PC-3 (cell line): ENCODE measurements at regions not wholly inside any gene's neighbourhood (a gene's known extent, or its start where the extent isn't known, plus 50 kb on each side); places are given as distances from the start of the nearest gene placed in this dataset.

Source experiments
- ATAC-seq: fragments of 200-7000 bp; cut with Tn5 transposase; 2 replicates; pipeline ENCODE4 v1.9.1; 2020; ENCODE audit warnings: mild to moderate bottlenecking, moderate library complexity
- BruUV-seq: library from RNA; stranded (reverse); fragments of 400-500 nt; replicated peaks from 2 replicates; lab custom pipeline; 2021; lab: Mats Ljungman, UMichigan
- CTCF ChIA-PET: fragments of 300-600 bp; sonication (Branson Sonifier 250); formaldehyde crosslinking; loops from one replicate; lab custom pipeline; 2022; ENCODE audit warnings: antibody characterized with exemption; lab: Charles Lee
- POLR2A ChIA-PET: fragments of 300-600 bp; sonication (Branson Sonifier 250); formaldehyde crosslinking; loops from one replicate; lab custom pipeline; 2022; ENCODE audit warnings: antibody characterized with exemption; ENCODE audit not compliant: unreplicated experiment; lab: Charles Lee
- DNase-seq: peaks from one replicate; pipeline ENCODE4 v3.0.0-alpha.2; 2015
- H2AFZ ChIP-seq: fragments of 300-600 bp; sonication (generic); 2 replicates; pipeline ENCODE4 v1.6.0; 2016; ENCODE audit warnings: antibody characterized with exemption, low read length
- H3F3A ChIP-seq: fragments of 300-600 bp; sonication (generic); one replicate; pipeline ENCODE4 v1.6.0; 2017; ENCODE audit warnings: antibody characterized with exemption, low read length, control low read depth, mild to moderate bottlenecking; ENCODE audit not compliant: unreplicated experiment
- H3K27ac ChIP-seq: fragments of 300-600 bp; sonication (generic); 2 replicates; pipeline ENCODE4 v1.5.1; 2016; ENCODE audit warnings: mild to moderate bottlenecking, low read length
- H3K27me3 ChIP-seq: fragments of 300-600 bp; sonication (generic); 2 replicates; pipeline ENCODE4 v1.6.1; 2016; ENCODE audit warnings: low read length, mixed read lengths
- H3K36me3 ChIP-seq: fragments of 300-600 bp; sonication (generic); 2 replicates; pipeline ENCODE4 v1.6.1; 2016; ENCODE audit warnings: low read depth, mixed run types, low read length, mixed read lengths
- H3K4me1 ChIP-seq: fragments of 300-600 bp; sonication (generic); 2 replicates; pipeline ENCODE4 v1.5.1; 2016; ENCODE audit warnings: low read length; ENCODE audit not compliant: insufficient read depth
- H3K4me2 ChIP-seq: fragments of 300-600 bp; sonication (generic); 2 replicates; pipeline ENCODE4 v1.6.0; 2016; ENCODE audit warnings: low read length
- H3K4me3 ChIP-seq: fragments of 300-600 bp; sonication (generic); 2 replicates; pipeline ENCODE4 v1.5.1; 2016; ENCODE audit warnings: mild to moderate bottlenecking, low read length, mixed read lengths
- H3K79me2 ChIP-seq: fragments of 300-600 bp; sonication (generic); 2 replicates; pipeline ENCODE4 v1.6.1; 2017; ENCODE audit warnings: low read length, mixed read lengths
- H3K9ac ChIP-seq: fragments of 300-600 bp; sonication (generic); 2 replicates; pipeline ENCODE4 v1.6.0; 2016; ENCODE audit warnings: mild to moderate bottlenecking, low read length
- H3K9me2 ChIP-seq: fragments of 300-600 bp; sonication (generic); replicated peaks from 2 replicates; pipeline ENCODE4 v1.6.1; 2016; ENCODE audit warnings: mixed run types, low read length, mixed read lengths
- H3K9me3 ChIP-seq: fragments of 300-600 bp; sonication (generic); 2 replicates; pipeline ENCODE4 v1.6.1; 2016; ENCODE audit warnings: low read length, mixed read lengths
- H4K20me1 ChIP-seq: fragments of 300-600 bp; sonication (generic); 2 replicates; pipeline ENCODE4 v1.6.1; 2016; ENCODE audit warnings: low read length, mixed read lengths
- CTCF ChIP-seq: fragments of 300-600 bp; sonication (generic); conservative IDR thresholded peaks from 2 replicates; pipeline ENCODE4 v1.5.1; 2017; ENCODE audit warnings: antibody characterized with exemption, low read depth, mild to moderate bottlenecking, low read length
- EZH2 ChIP-seq: fragments of 300-600 bp; sonication (generic); IDR thresholded peaks from one replicate; pipeline ENCODE4 v1.6.1; 2017; ENCODE audit warnings: antibody characterized with exemption, mild to moderate bottlenecking, low read length; ENCODE audit not compliant: unreplicated experiment
- EZH2phosphoT487 ChIP-seq: fragments of 300-600 bp; sonication (generic); IDR thresholded peaks from 2 replicates; pipeline ENCODE4 v1.6.1; 2018; ENCODE audit warnings: mild to moderate bottlenecking, antibody characterized with exemption, low read length, borderline replicate concordance
- intact Hi-C: fragments of 100-400 bp; cut with micrococcal nuclease; formaldehyde crosslinking; loops from 2 replicates; pipeline ENCODE4 v1.9.0; 2023

GRCh38 chr14:104427131-104427851 is 152.3 kb upstream of the C14orf180 start:
- Histone ChIP-seq H3K79me2 (no peaks in the 10 kb centered on the region), H3K27me3 (peaks cover 38% of the 10 kb centered on the region), H3K9me3 (no peaks in the 10 kb centered on the region), H3K27ac (no peak overlapping the region), H4K20me1 (no peaks in the 10 kb centered on the region), H3K4me1 (no peaks in the 10 kb centered on the region), H3K4me3 (no peak overlapping the region), H3K9ac (no peak overlapping the region), H3K4me2 (no peak overlapping the region), H3K9me2 (no peaks in the 10 kb centered on the region), H2AFZ (no peak overlapping the region), H3F3A (no peaks in the 10 kb centered on the region), H3K36me3 (no peaks in the 10 kb centered on the region)
- TF ChIP-seq CTCF (no peak), EZH2phosphoT487 (no peak), EZH2 (no peak)
- ATAC-seq (no peak), DNase-seq (no peak)
- intact Hi-C loops = no loop called here
- ChIA-PET CTCF (no interaction called here), POLR2A (no interaction called here)
- no TSS peak for BruUV-seq

DNA sequence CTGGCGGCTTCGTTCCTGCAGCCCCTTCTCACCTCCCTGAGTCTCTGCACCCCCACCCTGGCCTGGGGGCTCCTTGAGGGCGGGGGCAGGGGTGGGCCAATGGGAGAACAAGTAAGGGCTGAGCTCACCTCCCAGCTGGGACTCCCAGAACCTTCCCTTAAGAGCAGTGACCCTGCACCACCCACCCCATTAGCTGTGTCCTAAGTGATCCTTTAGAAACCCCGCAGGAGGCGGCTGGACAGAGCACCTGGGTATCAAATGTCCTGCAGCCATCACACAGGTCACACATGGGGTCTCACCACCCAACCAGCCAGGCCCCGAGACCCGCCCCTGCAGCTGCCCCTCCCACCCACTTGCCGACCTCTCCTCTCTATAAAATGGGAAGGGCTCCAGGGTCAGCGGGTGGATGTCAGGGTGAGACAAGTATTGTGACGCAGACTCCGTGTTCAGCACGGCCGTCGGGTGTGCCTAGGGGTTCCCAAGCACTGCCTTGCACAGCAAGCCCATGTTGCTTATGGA is 151.2 kb upstream of the C14orf180 start:
- Histone ChIP-seq H4K20me1 (no peaks in the 10 kb centered on the region), H2AFZ (no peak overlapping the region), H3F3A (no peaks in the 10 kb centered on the region), H3K27me3 (peaks cover 27% of the 10 kb centered on the region), H3K4me2 (no peak overlapping the region), H3K9me3 (no peaks in the 10 kb centered on the region), H3K4me1 (no peaks in the 10 kb centered on the region), H3K36me3 (no peaks in the 10 kb centered on the region), H3K9me2 (no peaks in the 10 kb centered on the region), H3K9ac (no peak overlapping the region), H3K79me2 (no peaks in the 10 kb centered on the region), H3K4me3 (no peak overlapping the region), H3K27ac (no peak overlapping the region)
- ChIA-PET POLR2A (no interaction called here), CTCF (no interaction called here)
- BruUV-seq = no TSS peak
- DNase-seq (no peak), ATAC-seq (no peak)
- intact Hi-C loops = no loop called here
- TF ChIP-seq CTCF = no peak
- TF ChIP-seq EZH2phosphoT487 = no peak
- no peak for TF ChIP-seq EZH2

- H3K79me2 ChIP-seq = no peaks in the 10 kb centered on the region
- H3F3A ChIP-seq = no peaks in the 10 kb centered on the region
- no peak overlapping the region for H3K4me2 ChIP-seq
- ATAC-seq (no peak), DNase-seq (no peak)
- no peak overlapping the region for H3K9ac ChIP-seq
- no peaks in the 10 kb centered on the region for H3K9me3 ChIP-seq
- no peak overlapping the region for H3K27ac ChIP-seq
- H4K20me1 ChIP-seq = no peaks in the 10 kb centered on the region
- POLR2A ChIA-PET = no interaction called here
- peaks cover 22% of the 10 kb centered on the region for H3K27me3 ChIP-seq
- H2AFZ ChIP-seq = no peak overlapping the region
- TF ChIP-seq EZH2phosphoT487 = no peak
- TF ChIP-seq EZH2 = no peak
- CTCF ChIA-PET = no interaction called here
- no TSS peak for BruUV-seq
- no peaks in the 10 kb centered on the region for H3K36me3 ChIP-seq
- H3K4me1 ChIP-seq = no peaks in the 10 kb centered on the region
- intact Hi-C loops = no loop called here
- H3K9me2 ChIP-seq = no peaks in the 10 kb centered on the region
- no peak overlapping the region for H3K4me3 ChIP-seq
These were observed 150.7 kb upstream of the C14orf180 start for GRCh38 chr14:104428860-104429259.
